Lung (tissue), 11 donors: ENCODE measurements at regions not wholly inside any gene's neighbourhood (a gene's known extent, or its start where the extent isn't known, plus 50 kb on each side); places are given as distances from the start of the nearest gene placed in this dataset.

ENCODE experiments used
- ATAC-seq: fragments of 200-7000 bp; cut with Tn5 transposase; one replicate; pipeline ENCODE4 v1.9.1; 2020; ENCODE audit warnings: moderate number of reproducible peaks; ENCODE audit not compliant: insufficient read depth, low FRiP score
- DNase-seq, 3 donors: peaks; one replicate each; pipeline ENCODE4 v3.0.0-alpha.2; 2013 to 2017
- H3K27ac ChIP-seq, 2 donors: one replicate each; pipeline ENCODE4 v1.5.1; 2013; ENCODE audit warnings: mild to moderate bottlenecking in 2 of 2, moderate library complexity in 2 of 2, control low read depth in 1 of 2, inconsistent platforms in 1 of 2, low read depth in 1 of 2, low read length in 1 of 2
- H3K27me3 ChIP-seq, 3 donors: one replicate each; pipeline ENCODE4 v1.5.1; 2013; ENCODE audit warnings: low read length in 2 of 3; ENCODE audit not compliant: control insufficient read depth in 3 of 3, insufficient read depth in 3 of 3
- H3K36me3 ChIP-seq, 4 donors: one replicate each; pipeline ENCODE4 v1.5.1; 2013; ENCODE audit warnings: low read length in 4 of 4, mild to moderate bottlenecking in 1 of 4, moderate library complexity in 1 of 4; ENCODE audit not compliant: control insufficient read depth in 4 of 4, insufficient read depth in 4 of 4
- H3K4me1 ChIP-seq, 5 donors: one replicate each; pipeline ENCODE4 v1.5.1; 2013; ENCODE audit warnings: low read length in 5 of 5, mild to moderate bottlenecking in 2 of 5, moderate library complexity in 1 of 5; ENCODE audit not compliant: control insufficient read depth in 5 of 5, insufficient read depth in 5 of 5
- H3K4me3 ChIP-seq: one replicate; pipeline ENCODE4 v1.5.1; 2013; ENCODE audit warnings: mild to moderate bottlenecking, control low read depth, moderate library complexity
- H3K9ac ChIP-seq, 2 donors: one replicate each; pipeline ENCODE4 v1.5.1; 2013; ENCODE audit warnings: low read length in 2 of 2, control low read depth in 1 of 2; ENCODE audit not compliant: insufficient read depth in 1 of 2
- H3K9me3 ChIP-seq, 4 donors: one replicate each; pipeline ENCODE4 v1.5.1; 2013; ENCODE audit warnings: low read length in 3 of 4, mild to moderate bottlenecking in 1 of 4, moderate library complexity in 1 of 4; ENCODE audit not compliant: control insufficient read depth in 4 of 4, insufficient read depth in 3 of 4
- WGBS, 2 donors: extraction: QIAGEN DNeasy Blood & Tissue Kit; methylation state at CpG; one replicate each; pipeline ENCODE4 v1.1.7; 2013; 5-methylcytosine and 5-hydroxymethylcytosine counted together
- TF ChIP-seq, protein P1 (sequence below): IDR thresholded peaks from 2 replicates; pipeline ENCODE4 v1.5.1; 2012; ENCODE audit warnings: mild to moderate bottlenecking; ENCODE audit errors: control extremely low read depth, extremely low read depth
- donor health status: control.
- donor health status: control.
- donor health status: Bipolar disorder and iron deficiency.
- donor health status: healthy.
- donor health status: DM: yes; HTN: yes; CAD: no.

DNA sequence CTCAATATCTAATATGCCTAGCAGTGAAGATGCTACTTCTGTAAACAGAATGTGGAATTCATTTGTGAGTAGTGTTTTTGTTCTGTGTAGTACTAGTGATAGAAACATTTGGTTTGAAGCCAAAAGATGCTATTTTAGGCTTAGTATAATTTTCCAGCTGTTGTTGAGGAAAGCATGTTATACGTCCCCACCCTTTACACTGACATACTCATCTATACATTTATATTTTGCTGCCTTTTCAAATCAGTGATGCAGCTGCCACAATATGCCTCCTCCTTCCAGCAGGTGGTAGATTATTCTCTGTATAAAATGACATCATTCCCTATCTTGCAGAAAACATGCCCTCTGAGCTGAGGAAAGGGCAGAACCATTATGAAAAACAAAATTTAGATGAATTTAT lies 1217.6 kb upstream of the GJE1 start:
- Histone ChIP-seq H3K27ac (no peak overlapping the region), H3K4me1 (peaks cover 0 to 2% (median 0%) of the 10 kb centered on the region in 5 donors), H3K36me3 (no peaks in the 10 kb centered on the region), H3K9me3 (no peaks in the 10 kb centered on the region), H3K4me3 (no peak overlapping the region), H3K9ac (no peak overlapping the region), H3K27me3 (no peaks in the 10 kb centered on the region)
- TF ChIP-seq, protein P1, sequence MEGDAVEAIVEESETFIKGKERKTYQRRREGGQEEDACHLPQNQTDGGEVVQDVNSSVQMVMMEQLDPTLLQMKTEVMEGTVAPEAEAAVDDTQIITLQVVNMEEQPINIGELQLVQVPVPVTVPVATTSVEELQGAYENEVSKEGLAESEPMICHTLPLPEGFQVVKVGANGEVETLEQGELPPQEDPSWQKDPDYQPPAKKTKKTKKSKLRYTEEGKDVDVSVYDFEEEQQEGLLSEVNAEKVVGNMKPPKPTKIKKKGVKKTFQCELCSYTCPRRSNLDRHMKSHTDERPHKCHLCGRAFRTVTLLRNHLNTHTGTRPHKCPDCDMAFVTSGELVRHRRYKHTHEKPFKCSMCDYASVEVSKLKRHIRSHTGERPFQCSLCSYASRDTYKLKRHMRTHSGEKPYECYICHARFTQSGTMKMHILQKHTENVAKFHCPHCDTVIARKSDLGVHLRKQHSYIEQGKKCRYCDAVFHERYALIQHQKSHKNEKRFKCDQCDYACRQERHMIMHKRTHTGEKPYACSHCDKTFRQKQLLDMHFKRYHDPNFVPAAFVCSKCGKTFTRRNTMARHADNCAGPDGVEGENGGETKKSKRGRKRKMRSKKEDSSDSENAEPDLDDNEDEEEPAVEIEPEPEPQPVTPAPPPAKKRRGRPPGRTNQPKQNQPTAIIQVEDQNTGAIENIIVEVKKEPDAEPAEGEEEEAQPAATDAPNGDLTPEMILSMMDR, result no peak
- peak in 2 of 3 donors; percentile 10 to 11 for DNase-seq
- no peak for ATAC-seq
- 45 to 71% methylated on average over 1 of the region's 1 CpG for WGBS, 2 donors

DNA sequence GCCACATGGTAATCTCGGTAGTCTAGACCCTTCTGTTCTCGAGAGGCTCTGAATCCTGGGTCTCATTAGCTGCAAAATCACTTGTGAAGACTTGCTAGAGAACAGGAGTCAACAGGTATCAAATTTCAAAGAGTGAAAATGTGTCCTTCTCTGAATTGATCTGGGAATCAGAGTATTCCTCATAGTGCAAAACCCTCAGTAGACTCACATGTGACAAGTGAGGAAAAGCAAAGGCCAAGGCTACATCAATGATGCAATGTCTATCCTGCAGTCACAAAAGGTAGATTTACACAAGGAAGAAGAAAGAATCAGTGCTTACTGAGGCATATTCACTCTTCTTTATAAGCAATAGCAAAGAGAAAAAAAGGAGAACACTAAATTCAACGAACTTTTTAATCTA lies 1220.0 kb upstream of the GJE1 start:
- H3K4me1 ChIP-seq, result peaks cover 0 to 2% (median 0%) of the 10 kb centered on the region in 5 donors
- H3K9ac ChIP-seq, result no peak overlapping the region
- ATAC-seq (no peak), DNase-seq (no peak)
- 77 to 90% methylated on average over 3 of the region's 3 CpGs for WGBS, 2 donors
- H3K27ac ChIP-seq, result no peak overlapping the region
- no peak overlapping the region for H3K4me3 ChIP-seq
- TF ChIP-seq, protein P1, result no peak
- H3K9me3 ChIP-seq, result peaks cover 0 to 2% (median 0%) of the 10 kb centered on the region in 4 donors
- no peaks in the 10 kb centered on the region for H3K27me3 ChIP-seq
- no peaks in the 10 kb centered on the region for H3K36me3 ChIP-seq

DNA sequence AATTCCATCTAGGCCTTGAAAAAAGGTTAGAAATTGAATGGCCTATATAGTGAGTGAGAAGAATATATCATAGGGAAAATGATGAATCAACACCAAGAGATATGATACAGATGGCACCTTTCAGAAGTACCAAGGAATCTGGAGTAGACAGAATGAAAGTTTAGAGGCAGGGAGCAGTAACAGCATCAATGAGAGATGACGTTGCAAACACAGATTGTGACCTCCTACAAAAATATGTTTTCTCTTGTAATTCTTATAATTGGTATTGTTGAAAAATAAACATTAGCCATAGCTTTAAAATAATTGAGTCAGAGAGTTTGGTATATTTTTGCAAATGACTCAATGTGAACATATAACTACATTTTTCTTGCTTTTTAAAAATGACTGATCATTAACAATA lies 1223.1 kb upstream of the GJE1 start:
- H3K4me1 ChIP-seq, result peaks cover 0 to 3% (median 0%) of the 10 kb centered on the region in 5 donors
- WGBS, 2 donors, result 80 to 88% methylated on average over 1 of the region's 1 CpG
- no peaks in the 10 kb centered on the region for H3K27me3 ChIP-seq
- DNase-seq (no peak), ATAC-seq (no peak)
- no peak overlapping the region for H3K9ac ChIP-seq
- TF ChIP-seq, protein P1, result no peak
- H3K9me3 ChIP-seq, result peaks cover 0 to 2% (median 0%) of the 10 kb centered on the region in 4 donors
- no peak overlapping the region for H3K27ac ChIP-seq
- H3K36me3 ChIP-seq, result no peaks in the 10 kb centered on the region
- H3K4me3 ChIP-seq, result no peak overlapping the region

DNA sequence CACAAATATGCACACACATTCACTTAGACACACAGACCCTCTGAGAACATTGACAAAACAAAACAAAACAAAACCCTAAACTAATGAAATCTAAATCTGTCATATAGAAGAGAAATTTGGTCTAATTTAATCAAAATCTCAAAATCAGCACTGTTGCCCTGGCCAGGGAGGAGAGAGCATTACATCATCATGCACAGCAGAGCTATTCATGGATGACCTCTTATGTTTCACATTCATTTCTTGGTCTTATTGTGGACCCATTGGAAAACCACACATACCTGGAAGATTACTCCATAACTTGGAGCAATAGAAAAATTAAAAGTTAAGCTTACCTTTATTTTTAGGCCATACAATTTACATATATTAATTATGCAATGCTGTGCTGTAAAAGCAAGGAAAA lies 1223.6 kb upstream of the GJE1 start:
- H3K4me3 ChIP-seq, result no peak overlapping the region
- DNase-seq, result no peak
- TF ChIP-seq, protein P1, result no peak
- H3K9ac ChIP-seq, result no peak overlapping the region
- no peak for ATAC-seq
- peaks cover 0 to 2% (median 0%) of the 10 kb centered on the region in 4 donors for H3K9me3 ChIP-seq
- peaks cover 0 to 3% (median 0%) of the 10 kb centered on the region in 5 donors for H3K4me1 ChIP-seq
- no peak overlapping the region for H3K27ac ChIP-seq
- H3K27me3 ChIP-seq, result no peaks in the 10 kb centered on the region
- no peaks in the 10 kb centered on the region for H3K36me3 ChIP-seq
